SU-DHL-6 (cell line): ENCODE measurements at regions not wholly inside any gene's neighbourhood (a gene's known extent, or its start where the extent isn't known, plus 50 kb on each side); places are given as distances from the start of the nearest gene placed in this dataset.

Source experiments
- H2AFZ ChIP-seq: fragments of 200-600 bp; sonication (generic); 2 replicates; pipeline ENCODE4 v1.6.1; 2014; ENCODE audit warnings: low read depth, mild to moderate bottlenecking, moderate library complexity, mixed read lengths, antibody characterized with exemption, low read length; ENCODE audit not compliant: severe bottlenecking
- H3F3A ChIP-seq: fragments of 200-600 bp; shearing (Covaris generic); 2 replicates; pipeline ENCODE4 v1.6.0; 2016; ENCODE audit warnings: antibody characterized with exemption, mild to moderate bottlenecking; ENCODE audit not compliant: insufficient read depth
- H3K27ac ChIP-seq: fragments of 200-600 bp; sonication (generic); 2 replicates; pipeline ENCODE4 v1.5.1; 2016; ENCODE audit warnings: low read depth, mild to moderate bottlenecking, low read length, moderate library complexity, mixed read lengths
- H3K27me3 ChIP-seq: fragments of 200-600 bp; sonication (generic), shearing (Covaris generic); 2 replicates; pipeline ENCODE4 v1.6.0; 2014; ENCODE audit warnings: mild to moderate bottlenecking, low read length
- H3K36me3 ChIP-seq: fragments of 200-600 bp; sonication (generic); 2 replicates; pipeline ENCODE4 v1.6.1; 2014; ENCODE audit warnings: mild to moderate bottlenecking, low read length, mixed read lengths
- H3K4me2 ChIP-seq: fragments of 300-600, 200-600 bp; shearing (Covaris generic), sonication (generic); 2 replicates; pipeline ENCODE4 v1.6.0; 2014; ENCODE audit warnings: low read length, low read depth, mild to moderate bottlenecking; ENCODE audit not compliant: poor library complexity, severe bottlenecking
- H3K4me3 ChIP-seq: fragments of 200-600 bp; sonication (generic); 2 replicates; pipeline ENCODE4 v1.5.1; 2014; ENCODE audit warnings: antibody characterized with exemption, low read length, mild to moderate bottlenecking, mixed read lengths; ENCODE audit not compliant: insufficient read depth, poor library complexity, severe bottlenecking
- H3K79me2 ChIP-seq: fragments of 200-600 bp; sonication (generic); 2 replicates; pipeline ENCODE4 v1.6.1; 2014; ENCODE audit warnings: mild to moderate bottlenecking, low read length, moderate library complexity; ENCODE audit not compliant: insufficient read depth
- H3K9ac ChIP-seq: fragments of 200-600 bp; sonication (generic); 2 replicates; pipeline ENCODE4 v1.7.0; 2014; ENCODE audit warnings: mild to moderate bottlenecking, low read length
- H3K9me2 ChIP-seq: fragments of 200-600 bp; sonication (generic); replicated peaks from 2 replicates; pipeline ENCODE4 v1.6.1; 2014; ENCODE audit warnings: low read length; ENCODE audit not compliant: insufficient read depth
- H3K9me3 ChIP-seq: fragments of 200-600 bp; sonication (generic); 2 replicates; pipeline ENCODE4 v1.6.1; 2014; ENCODE audit warnings: low read length, mixed read lengths; ENCODE audit not compliant: insufficient read depth
- H4K20me1 ChIP-seq: fragments of 200-600 bp; sonication (generic); 2 replicates; pipeline ENCODE4 v1.6.1; 2014; ENCODE audit warnings: low read depth, mild to moderate bottlenecking, antibody characterized with exemption, low read length, moderate library complexity, mixed read lengths
- CTCF ChIP-seq: fragments of 200-600 bp; sonication (generic); IDR thresholded peaks from one replicate; pipeline ENCODE4 v1.5.1; 2017; ENCODE audit warnings: antibody characterized with exemption, mild to moderate bottlenecking, low read length, moderate library complexity; ENCODE audit not compliant: insufficient read depth, poor library complexity, severe bottlenecking
- EZH2phosphoT487 ChIP-seq: fragments of 200-600 bp; sonication (generic), shearing (Covaris generic); conservative IDR thresholded peaks from 2 replicates; pipeline ENCODE4 v1.6.1; 2018; ENCODE audit warnings: mild to moderate bottlenecking, antibody characterized with exemption, low read length, moderate library complexity, mixed read lengths

GRCh38 chr10:130377986-130378540 lies 241.9 kb downstream of the GLRX3 start:
- no peak overlapping the region for H3K9ac ChIP-seq
- no peaks in the 10 kb centered on the region for H3K79me2 ChIP-seq
- H4K20me1 ChIP-seq, result no peaks in the 10 kb centered on the region
- no peaks in the 10 kb centered on the region for H3K9me2 ChIP-seq
- TF ChIP-seq CTCF, result no peak
- H3K27ac ChIP-seq, result no peak overlapping the region
- H3K4me2 ChIP-seq, result no peak overlapping the region
- no peak overlapping the region for H2AFZ ChIP-seq
- H3K27me3 ChIP-seq, result no peaks in the 10 kb centered on the region
- H3F3A ChIP-seq, result no peaks in the 10 kb centered on the region
- no peak overlapping the region for H3K4me3 ChIP-seq
- H3K9me3 ChIP-seq, result no peaks in the 10 kb centered on the region
- no peaks in the 10 kb centered on the region for H3K36me3 ChIP-seq

GRCh38 chr10:130378556-130379400 lies 242.6 kb downstream of the GLRX3 start:
- H2AFZ ChIP-seq, result no peak overlapping the region
- no peaks in the 10 kb centered on the region for H3K79me2 ChIP-seq
- H3K27ac ChIP-seq, result no peak overlapping the region
- no peak overlapping the region for H3K4me3 ChIP-seq
- no peaks in the 10 kb centered on the region for H3K9me3 ChIP-seq
- H4K20me1 ChIP-seq, result no peaks in the 10 kb centered on the region
- H3K36me3 ChIP-seq, result no peaks in the 10 kb centered on the region
- no peaks in the 10 kb centered on the region for H3F3A ChIP-seq
- no peak overlapping the region for H3K4me2 ChIP-seq
- no peaks in the 10 kb centered on the region for H3K9me2 ChIP-seq
- H3K9ac ChIP-seq, result no peak overlapping the region
- H3K27me3 ChIP-seq, result no peaks in the 10 kb centered on the region
- TF ChIP-seq CTCF, result no peak
- no peak for TF ChIP-seq EZH2phosphoT487

- no peaks in the 10 kb centered on the region for H3K9me3 ChIP-seq
- no peak overlapping the region for H2AFZ ChIP-seq
- no peaks in the 10 kb centered on the region for H4K20me1 ChIP-seq
- no peaks in the 10 kb centered on the region for H3K9me2 ChIP-seq
- no peaks in the 10 kb centered on the region for H3K79me2 ChIP-seq
- no peaks in the 10 kb centered on the region for H3K27me3 ChIP-seq
- no peaks in the 10 kb centered on the region for H3K36me3 ChIP-seq
- no peak overlapping the region for H3K9ac ChIP-seq
- H3K4me3 ChIP-seq, result no peak overlapping the region
- no peak overlapping the region for H3K4me2 ChIP-seq
- H3K27ac ChIP-seq, result no peak overlapping the region
- no peaks in the 10 kb centered on the region for H3F3A ChIP-seq
- TF ChIP-seq EZH2phosphoT487 (no peak), CTCF (no peak)
Observed at GRCh38 chr10:130380056-130380455, 243.9 kb downstream of the GLRX3 start.
